Uterus (tissue), 2 donors: ENCODE measurements at regions not wholly inside any gene's neighbourhood (a gene's known extent, or its start where the extent isn't known, plus 50 kb on each side); places are given as distances from the start of the nearest gene placed in this dataset.

Experiments
- CTCF ChIP-seq, 4 experiments: fragments of 200-600 bp in 2 of 4; fragments of 450-650 bp in 2 of 4; sonication (generic) in 2 of 4; IDR thresholded peaks; one replicate each; pipeline ENCODE4 v1.5.1; 2016 to 2019; ENCODE audit warnings: antibody characterized with exemption in 4 of 4, mild to moderate bottlenecking in 2 of 4, moderate library complexity in 1 of 4
- POLR2A ChIP-seq, 2 donors: fragments of 450-650 bp; IDR thresholded peaks; one replicate each; pipeline ENCODE4 v1.6.1; 2016; ENCODE audit warnings: antibody characterized with exemption in 2 of 2, mild to moderate bottlenecking in 1 of 2, moderate library complexity in 1 of 2

- TF ChIP-seq POLR2A (IDR thresholded peaks at IDR 0.05) (no peak), CTCF (IDR thresholded peaks at IDR 0.05) (no peak)
These were observed 194.3 kb downstream of the FIGN start for GRCh38 chr2:163541495-163541894.
